GM23338 (cell line): ENCODE measurements at regions not wholly inside any gene's neighbourhood (a gene's known extent, or its start where the extent isn't known, plus 50 kb on each side); places are given as distances from the start of the nearest gene placed in this dataset.

Source experiments
- ATAC-seq: fragments of 200-7000 bp; cut with Tn5 transposase; 3 replicates; pipeline ENCODE4 v1.9.1; 2020
- DNase-seq: peaks from one replicate; pipeline ENCODE4 v3.0.0-alpha.2; 2015; ENCODE audit warnings: low spot score
- H2AFZ ChIP-seq: fragments of 200-600 bp; sonication (generic); 2 replicates; pipeline ENCODE4 v1.8.0; 2016; ENCODE audit warnings: antibody characterized with exemption, mild to moderate bottlenecking, moderate library complexity
- H3F3A ChIP-seq: fragments of 200-600 bp; sonication (generic); replicated peaks from 2 replicates; pipeline ENCODE4 v1.8.0; 2017; ENCODE audit warnings: antibody characterized with exemption, mixed run types, low read depth
- H3K27ac ChIP-seq: fragments of 200-600 bp; sonication (generic); 2 replicates; pipeline ENCODE4 v1.6.1; 2016; ENCODE audit warnings: low read depth
- H3K27me3 ChIP-seq: fragments of 200-600 bp; sonication (generic); 2 replicates; pipeline ENCODE4 v1.8.0; 2016; ENCODE audit warnings: mild to moderate bottlenecking, mixed run types, moderate library complexity; ENCODE audit not compliant: insufficient read depth
- H3K36me3 ChIP-seq: fragments of 200-600 bp; sonication (generic); 2 replicates; pipeline ENCODE4 v1.8.0; 2016; ENCODE audit warnings: mild to moderate bottlenecking; ENCODE audit not compliant: insufficient read depth
- H3K4me1 ChIP-seq: fragments of 200-600 bp; sonication (generic); 2 replicates; pipeline ENCODE4 v1.8.0; 2016; ENCODE audit warnings: mild to moderate bottlenecking, moderate library complexity; ENCODE audit not compliant: insufficient read depth
- H3K4me2 ChIP-seq: fragments of 200-600 bp; sonication (generic); 2 replicates; pipeline ENCODE4 v1.7.1; 2017; ENCODE audit warnings: mixed run types
- H3K4me3 ChIP-seq: fragments of 200-600 bp; sonication (generic); 2 replicates; pipeline ENCODE4 v1.6.1; 2016; ENCODE audit warnings: mixed run types
- H3K79me2 ChIP-seq: fragments of 200-600 bp; sonication (generic); replicated peaks from 2 replicates; pipeline ENCODE4 v1.8.0; 2017; ENCODE audit warnings: mild to moderate bottlenecking; ENCODE audit not compliant: insufficient read depth
- H3K9me2 ChIP-seq: fragments of 200-600 bp; sonication (generic); 2 replicates; pipeline ENCODE4 v1.8.0; 2017; ENCODE audit not compliant: insufficient read depth
- H4K20me1 ChIP-seq: fragments of 200-600 bp; sonication (generic); replicated peaks from 2 replicates; pipeline ENCODE4 v1.8.0; 2017; ENCODE audit warnings: mild to moderate bottlenecking; ENCODE audit not compliant: insufficient read depth
- H3K27ac Mint-ChIP-seq: 2 replicates; pipeline ENCODE4 v1.8.0; 2020; ENCODE audit warnings: inconsistent platforms, mild to moderate bottlenecking, moderate library complexity, mixed read lengths
- H3K27me3 Mint-ChIP-seq: 3 replicates; pipeline ENCODE4 v1.8.0; 2022; ENCODE audit warnings: low read depth, mild to moderate bottlenecking, moderate library complexity, mixed read lengths, inconsistent platforms; ENCODE audit not compliant: insufficient read depth, poor library complexity
- H3K36me3 Mint-ChIP-seq: 3 replicates; pipeline ENCODE4 v1.8.0; 2021; ENCODE audit warnings: low read depth, mild to moderate bottlenecking, inconsistent platforms, moderate library complexity, mixed read lengths
- H3K4me1 Mint-ChIP-seq: 3 replicates; pipeline ENCODE4 v1.8.0; 2020; ENCODE audit warnings: mild to moderate bottlenecking, inconsistent platforms, mixed read lengths
- H3K4me3 Mint-ChIP-seq: 3 replicates; pipeline ENCODE4 v1.8.0; 2021; ENCODE audit warnings: moderate library complexity, mild to moderate bottlenecking, inconsistent platforms, mixed read lengths
- H3K9me3 Mint-ChIP-seq: 3 replicates; pipeline ENCODE4 v1.8.0; 2020; ENCODE audit warnings: moderate library complexity, mild to moderate bottlenecking, inconsistent platforms, mixed read lengths
- CREB1 ChIP-seq: fragments of 250-450 bp; sonication (Bioruptor Pico); IDR thresholded peaks from 2 replicates; pipeline ENCODE4 v1.5.0; 2020; ENCODE audit warnings: low read depth, mild to moderate bottlenecking, moderate library complexity
- CTCF ChIP-seq, 2 experiments: fragments of 200-600 bp in 1 of 2; sonication (generic) in 1 of 2; conservative IDR thresholded peaks; 2 replicates each; pipeline versions ENCODE4 v1.5.1 to v1.6.1; 2016 to 2017; ENCODE audit warnings: antibody characterized with exemption in 2 of 2, low read depth in 2 of 2, mild to moderate bottlenecking in 2 of 2, moderate library complexity in 1 of 2
- ETS1 ChIP-seq: IDR thresholded peaks from 2 replicates; pipeline ENCODE4 v1.6.1; 2016; ENCODE audit warnings: antibody characterized with exemption
- EZH2 ChIP-seq: fragments of 200-600 bp; sonication (generic); IDR thresholded peaks from one replicate; pipeline ENCODE4 v1.8.0; 2017; ENCODE audit warnings: antibody characterized with exemption, mild to moderate bottlenecking, low read depth; ENCODE audit not compliant: unreplicated experiment
- EZH2phosphoT487 ChIP-seq: fragments of 200-600 bp; sonication (generic); IDR thresholded peaks from one replicate; pipeline ENCODE4 v1.8.1; 2018; ENCODE audit warnings: antibody characterized with exemption; ENCODE audit not compliant: unreplicated experiment
- ZNF462 ChIP-seq: fragments of 250-450 bp; sonication (Bioruptor Pico); IDR thresholded peaks from 2 replicates; pipeline ENCODE4 v1.5.0; 2020; ENCODE audit warnings: mild to moderate bottlenecking, moderate library complexity

- no peak for TF ChIP-seq ZNF462
- no peak for TF ChIP-seq ETS1
- no peak for TF ChIP-seq EZH2phosphoT487
These were observed 662.2 kb upstream of the ACTRT1 start (continued) for GRCh38 chrX:128714425-128714824.

- no peaks in the 10 kb centered on the region for H4K20me1 ChIP-seq
- H3K4me3 Mint-ChIP-seq = no peak overlapping the region
- H3K27ac ChIP-seq = no peak overlapping the region
- H3K9me2 ChIP-seq = no peaks in the 10 kb centered on the region
- H3K27me3 ChIP-seq = no peaks in the 10 kb centered on the region
- H3K36me3 Mint-ChIP-seq = no peaks in the 10 kb centered on the region
- H3K79me2 ChIP-seq = no peaks in the 10 kb centered on the region
- H3K27me3 Mint-ChIP-seq = peaks cover 2% of the 10 kb centered on the region
- H3K36me3 ChIP-seq = no peaks in the 10 kb centered on the region
- no peaks in the 10 kb centered on the region; the same call in 2 of the 3 replicates for H3K9me3 Mint-ChIP-seq
- H3K4me3 ChIP-seq = no peak overlapping the region
- no peaks in the 10 kb centered on the region for H3K4me1 Mint-ChIP-seq
- H3K4me2 ChIP-seq = no peak overlapping the region
- ATAC-seq (no peak), DNase-seq (no peak)
- no peak overlapping the region for H3K27ac Mint-ChIP-seq
- no peaks in the 10 kb centered on the region for H3F3A ChIP-seq
- no peak overlapping the region for H2AFZ ChIP-seq
- no peaks in the 10 kb centered on the region for H3K4me1 ChIP-seq
- TF ChIP-seq ZNF462 (no peak), CTCF (conservative IDR thresholded peaks at IDR 0.05; ENCODE audit: low read depth in 2 of 2) (no peak), CREB1 (CRISPR knock-in tag) (no peak), EZH2 (no peak)
These were observed 647.6 kb upstream of the ACTRT1 start for GRCh38 chrX:128699716-128700285.
